HG03571 (cell line): ENCODE measurements at regions not wholly inside any gene's neighbourhood (a gene's known extent, or its start where the extent isn't known, plus 50 kb on each side); places are given as distances from the start of the nearest gene placed in this dataset.
"Not testable (repeated sequence)": the region's sequence is repeated elsewhere in the genome, so short reads cannot be mapped to it uniquely, and the experiment has no call there.

ENCODE experiments used
- ATAC-seq: cut with Tn5 transposase; IDR thresholded peaks from one replicate; pipeline ENCODE4 v1.9.1; 2021; ENCODE audit not compliant: unreplicated experiment

DNA sequence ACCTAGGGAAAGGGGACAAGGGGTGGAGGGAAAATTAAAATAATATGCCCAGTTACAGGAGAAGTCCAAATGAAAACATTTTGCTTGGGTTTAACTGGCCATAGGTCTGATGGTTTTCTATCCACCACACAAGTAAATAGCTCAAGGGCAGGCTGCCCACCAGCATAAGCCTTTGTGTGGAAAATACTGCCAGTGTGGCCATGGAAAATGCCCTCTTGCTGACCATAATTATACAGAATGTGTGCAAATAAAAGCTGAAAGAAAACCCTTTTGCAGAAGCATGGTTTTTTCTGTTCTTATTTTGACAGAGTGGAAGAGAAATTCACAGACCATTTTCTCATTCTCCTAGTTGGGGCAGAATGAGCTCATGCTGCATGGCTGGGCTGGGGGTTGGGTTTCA is 111.3 kb upstream of the SIX2 start:
- no peak for ATAC-seq

DNA sequence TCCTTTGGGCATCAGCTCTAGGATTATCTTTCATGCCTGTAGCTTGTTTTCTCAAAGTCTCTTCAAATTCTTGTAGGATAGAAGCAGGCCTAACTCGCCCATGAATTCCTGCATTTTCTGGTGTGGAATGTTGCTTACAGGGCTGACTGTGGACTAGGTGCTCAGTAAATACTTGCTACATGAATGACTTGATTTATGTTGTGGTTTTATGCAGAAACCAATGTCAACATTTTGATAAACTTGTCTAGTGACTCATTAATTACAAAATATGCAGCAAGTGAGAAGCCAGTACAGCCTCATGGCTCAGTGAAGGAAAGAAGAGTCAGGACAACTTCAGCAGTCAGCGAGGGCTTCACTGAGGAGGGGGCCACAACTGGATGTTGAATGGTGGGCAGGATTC is 110.6 kb upstream of the SIX2 start:
- no peak for ATAC-seq

DNA sequence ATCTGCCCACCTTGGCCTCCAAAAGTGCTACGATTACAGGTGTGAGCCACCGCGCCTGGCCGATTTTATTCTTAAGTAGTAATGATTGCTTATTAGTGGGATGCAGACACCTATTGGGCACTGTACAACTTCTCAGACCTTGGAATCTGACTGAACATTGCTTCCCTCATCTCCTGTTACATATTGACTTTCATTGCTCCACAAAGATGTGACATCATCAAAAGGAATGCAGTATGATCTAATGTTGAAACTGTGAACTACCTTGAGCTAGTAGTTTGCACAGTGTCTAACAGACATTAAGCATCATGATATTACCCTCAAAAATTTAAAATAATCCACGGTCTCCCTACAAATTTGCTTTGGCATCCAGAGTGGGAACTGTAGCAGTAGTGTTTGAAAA is 109.8 kb upstream of the SIX2 start:
- no peak for ATAC-seq

DNA sequence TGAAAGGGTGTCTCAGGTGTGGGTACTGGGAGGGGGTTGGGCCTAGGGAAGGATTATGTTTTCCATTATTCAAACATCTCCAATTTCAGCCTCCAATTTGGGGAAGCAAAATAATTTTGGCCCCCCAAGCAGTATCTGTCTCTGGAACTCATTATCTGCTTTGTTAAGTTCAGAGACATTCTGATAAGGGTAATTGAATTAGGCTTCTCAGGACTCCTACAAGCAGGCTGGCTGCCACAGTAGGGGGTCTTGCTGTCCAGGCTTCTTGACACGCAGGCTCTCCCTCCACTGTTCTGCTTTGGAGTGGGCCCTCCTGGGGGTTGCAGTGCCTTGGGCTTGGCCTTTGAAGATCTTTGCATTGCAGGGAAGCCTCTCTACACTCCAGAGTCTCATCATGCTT is 108.1 kb upstream of the SIX2 start:
- no peak for ATAC-seq

DNA sequence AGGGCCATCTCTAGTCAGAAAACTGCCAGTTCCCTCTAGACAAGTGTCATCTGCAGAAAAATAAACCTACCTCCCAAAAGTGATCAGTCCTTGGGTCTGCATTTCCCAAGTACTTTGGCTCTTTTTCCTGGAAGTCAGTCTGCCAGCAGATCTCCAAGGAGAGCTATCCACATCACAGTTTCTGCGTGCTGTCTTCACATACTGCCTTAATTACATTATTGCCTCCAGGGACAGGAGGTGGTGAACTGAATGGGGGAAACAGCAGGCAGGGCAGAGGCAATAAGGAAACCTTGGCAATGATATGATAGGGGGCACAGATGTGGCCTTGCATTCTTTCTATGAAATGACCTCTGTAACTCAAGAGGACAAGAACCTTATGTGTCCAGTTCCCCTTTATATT is 105.9 kb upstream of the SIX2 start:
- ATAC-seq: no peak

DNA sequence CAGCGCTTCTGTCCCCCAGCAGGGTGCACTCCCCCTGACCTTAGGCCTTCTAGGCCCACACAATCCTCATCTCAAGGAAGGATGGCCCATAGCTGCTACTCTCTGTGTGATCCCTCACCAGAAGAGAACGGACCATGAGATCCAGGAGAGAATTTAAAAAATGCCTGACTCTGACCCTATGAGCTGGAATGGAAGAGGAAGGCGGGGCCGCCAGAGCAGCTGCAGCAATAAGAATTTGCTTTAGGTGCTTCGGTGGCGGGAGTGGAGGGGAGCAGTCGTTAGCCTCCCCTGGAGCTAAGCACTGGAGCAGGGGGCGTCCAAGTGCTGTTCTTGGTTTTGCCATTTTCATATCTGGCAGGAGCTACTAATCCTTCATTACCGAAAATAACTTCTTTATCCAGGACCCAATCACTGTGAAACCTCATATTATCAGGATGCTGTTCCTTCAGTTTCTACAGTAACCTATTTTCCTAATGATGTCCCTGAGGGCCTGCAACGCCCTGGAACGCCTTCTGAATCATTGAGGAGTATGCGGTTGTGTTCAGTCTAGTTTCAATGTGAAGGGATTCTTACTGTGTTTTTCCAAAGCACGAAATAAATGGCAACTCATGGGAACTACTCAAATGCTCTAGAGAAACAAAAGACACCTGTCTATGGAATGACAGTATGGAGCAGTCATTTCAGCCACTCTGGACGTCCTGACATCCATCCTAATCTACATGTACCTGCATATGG is 105.1 kb upstream of the SIX2 start:
- ATAC-seq: no peak

DNA sequence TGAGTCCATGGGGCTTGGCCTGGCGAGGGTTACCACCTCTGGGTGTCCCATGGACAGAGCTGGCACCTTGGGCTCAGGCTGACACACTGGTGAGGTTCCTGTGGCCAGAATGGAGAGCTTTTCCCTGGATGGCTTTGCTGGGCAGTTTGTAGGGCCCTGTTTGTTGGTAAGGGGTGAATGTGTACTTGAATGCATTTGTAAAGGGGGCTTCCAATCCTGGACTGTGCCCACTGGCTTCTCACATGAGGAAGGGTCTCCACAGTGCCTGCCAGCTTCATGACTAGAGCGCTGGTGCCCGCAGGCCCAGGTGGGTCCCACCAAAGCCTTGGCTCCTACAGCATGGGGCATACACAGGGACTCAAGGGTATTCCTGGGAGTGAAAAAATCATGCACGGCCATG is 103.5 kb upstream of the SIX2 start:
- no peak for ATAC-seq

DNA sequence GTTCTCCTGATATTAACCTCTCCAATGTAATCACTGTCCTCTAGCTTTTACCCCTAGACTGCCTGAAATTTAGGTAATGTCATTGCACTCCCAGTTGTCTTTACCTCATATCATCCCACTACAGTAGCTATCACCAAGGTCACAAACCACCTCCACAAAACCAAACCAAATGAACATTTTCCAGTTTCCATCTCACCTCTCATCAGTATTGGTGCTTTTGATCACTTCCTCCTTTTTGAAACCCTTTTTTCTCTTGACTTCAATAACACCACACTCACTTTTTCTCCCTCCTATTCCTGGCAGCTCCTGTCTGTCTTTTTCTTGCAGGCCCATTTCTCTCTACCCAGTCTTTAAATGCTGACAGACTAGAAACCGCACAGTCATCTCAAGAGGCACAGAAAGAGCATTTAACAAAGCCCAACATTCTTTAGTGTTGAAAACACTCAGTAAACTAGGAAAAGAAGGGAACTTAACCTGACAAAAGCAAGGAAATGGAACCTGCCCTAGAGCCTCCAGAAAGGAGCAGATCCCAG is 95.9 kb upstream of the SIX2 start:
- ATAC-seq: no peak

DNA sequence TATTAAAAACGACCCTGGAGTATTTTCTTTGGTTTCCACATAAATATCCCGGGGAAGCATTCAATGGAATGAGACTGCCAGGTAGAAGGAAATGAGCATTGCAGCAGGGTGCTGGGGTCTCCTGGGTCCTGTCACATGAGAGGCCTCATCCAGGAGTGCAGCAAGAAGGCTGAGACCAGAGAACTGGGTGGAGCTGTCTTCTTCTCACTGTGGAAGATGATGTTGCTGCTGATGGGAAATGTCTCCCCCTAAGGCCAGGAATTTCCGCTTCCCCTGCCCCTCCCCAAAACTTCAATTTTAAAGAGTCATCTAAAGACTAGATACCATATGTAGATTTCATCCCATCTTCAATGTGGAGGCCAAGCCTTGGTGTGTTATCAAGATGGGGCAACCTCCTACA is 95.2 kb upstream of the SIX2 start:
- no peak for ATAC-seq

DNA sequence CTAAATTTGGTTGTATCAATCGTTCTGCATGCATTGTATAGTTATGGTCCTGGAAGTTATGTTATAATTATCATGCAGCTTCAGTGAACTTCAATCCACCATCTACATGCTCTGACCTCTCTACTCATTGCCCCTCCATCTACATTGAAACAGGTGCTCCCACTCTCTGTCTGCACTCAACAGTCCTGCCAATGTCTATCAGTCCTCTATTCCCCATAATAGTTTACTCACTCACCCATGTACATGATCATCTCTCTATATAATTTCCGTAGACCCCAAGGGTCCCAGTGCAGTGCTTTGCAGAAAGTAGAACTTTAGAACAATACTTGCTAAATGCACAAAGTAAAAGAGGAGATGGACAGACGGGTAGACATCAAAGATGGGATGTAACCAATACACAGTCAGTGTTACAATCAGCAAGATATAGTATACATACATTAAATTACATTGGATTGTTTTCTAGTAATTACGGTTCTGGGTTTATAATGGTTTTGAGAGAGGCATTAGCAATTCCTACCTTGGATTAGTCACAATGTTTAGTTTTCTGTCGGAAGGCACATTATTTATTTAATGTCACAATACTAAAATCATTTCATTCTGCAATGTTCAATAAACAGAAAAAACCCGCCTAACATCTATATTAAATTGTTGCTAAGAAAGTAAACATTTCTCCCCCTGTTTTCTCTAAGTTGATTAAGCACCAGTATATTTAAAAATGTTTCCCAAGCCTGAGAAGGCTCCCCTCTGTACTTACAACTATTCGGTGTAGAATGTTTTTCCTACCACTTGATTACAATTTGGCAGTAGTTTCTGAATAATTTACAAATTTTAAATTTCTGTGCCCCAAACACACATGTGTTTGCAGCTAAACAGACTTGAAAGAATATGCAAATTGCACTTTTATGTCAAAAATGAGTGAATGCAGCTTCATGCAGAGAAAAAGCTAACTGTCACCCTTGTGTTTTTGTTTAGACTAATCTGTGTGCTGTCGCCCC is 94.4 kb upstream of the SIX2 start:
- ATAC-seq: no peak

DNA sequence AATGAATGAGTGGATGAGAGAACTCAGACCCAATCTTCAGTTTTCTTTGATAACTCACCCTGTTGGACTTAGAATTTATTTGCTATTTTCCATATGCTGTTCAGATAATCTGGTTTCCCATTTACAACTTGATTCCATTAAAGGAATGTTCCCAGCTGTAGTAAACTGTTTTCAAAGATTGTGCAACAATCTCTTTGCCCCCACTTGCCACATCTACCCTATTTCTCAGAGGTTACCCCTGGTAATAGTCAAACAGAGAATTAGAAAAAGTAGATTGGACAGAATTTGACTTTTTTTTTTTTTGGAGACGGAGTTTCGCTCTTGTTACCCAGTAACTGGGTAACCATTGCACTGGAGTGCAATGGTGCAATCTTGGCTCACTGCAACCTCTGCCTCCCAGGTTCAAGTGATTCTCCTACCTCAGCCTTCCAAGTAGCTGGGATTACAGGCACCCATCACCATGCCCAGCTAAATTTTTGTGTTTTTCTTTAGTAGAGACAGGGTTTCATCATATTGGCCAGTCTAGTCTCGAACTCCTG is 93.4 kb upstream of the SIX2 start:
- ATAC-seq: no peak

DNA sequence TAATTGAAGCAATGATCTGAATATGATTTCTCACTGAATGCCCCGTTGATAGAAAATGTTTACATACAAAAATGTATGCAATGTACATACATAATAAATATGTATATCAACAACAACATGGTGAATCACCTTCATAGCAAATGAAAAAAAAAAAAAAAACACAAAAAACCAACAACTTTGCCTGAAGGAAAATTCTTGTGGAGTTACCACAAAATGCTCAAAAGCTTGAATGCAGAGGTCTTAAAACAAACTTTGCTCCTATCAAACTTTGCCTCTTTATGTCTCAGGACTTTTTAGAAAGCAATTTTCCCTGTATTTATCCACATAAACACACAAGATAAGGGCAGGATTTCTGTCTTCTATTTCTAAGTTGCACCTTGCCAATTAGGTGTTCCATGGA is 92.9 kb upstream of the SIX2 start:
- ATAC-seq: no peak

DNA sequence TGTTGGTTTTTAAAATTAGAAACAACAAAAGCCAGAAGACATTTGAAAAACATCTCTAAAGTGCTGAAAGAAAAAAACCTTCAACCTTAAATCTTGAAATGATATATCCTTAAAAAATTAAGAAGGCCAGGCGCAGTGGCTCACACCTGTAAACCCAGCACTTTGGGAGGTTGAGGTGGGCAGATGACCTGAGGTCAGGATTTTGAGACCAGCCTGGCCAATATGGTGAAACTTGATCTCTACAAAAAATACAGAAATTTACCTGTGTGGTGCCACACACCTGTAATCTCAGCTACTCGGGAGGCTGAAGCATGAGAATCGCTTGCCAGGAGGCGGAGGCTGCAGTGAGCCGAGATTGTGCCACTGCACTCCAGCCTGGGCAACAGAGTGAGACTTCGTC is 87.7 kb upstream of the SIX2 start:
- no peak for ATAC-seq

DNA sequence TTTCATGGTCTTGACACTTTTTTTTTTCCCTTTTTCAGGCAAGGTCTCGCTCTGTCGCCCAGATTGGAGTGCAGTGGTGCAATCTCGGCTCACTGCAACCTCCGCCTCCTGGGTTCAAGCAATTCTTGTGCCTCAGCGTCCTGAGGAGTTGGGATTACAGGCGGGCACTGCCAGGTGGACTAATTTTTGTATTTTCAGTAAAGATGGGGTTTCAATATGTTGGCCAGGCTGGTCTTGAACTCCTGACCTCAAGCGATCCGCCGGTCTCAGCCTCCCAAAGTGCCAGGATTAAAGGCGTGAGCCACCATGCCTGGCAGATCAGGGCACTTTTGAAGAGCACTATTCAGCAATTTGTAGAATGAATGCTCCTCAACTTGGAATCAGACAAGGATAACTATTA is 86.8 kb upstream of the SIX2 start:
- not testable (repeated sequence) for ATAC-seq

DNA sequence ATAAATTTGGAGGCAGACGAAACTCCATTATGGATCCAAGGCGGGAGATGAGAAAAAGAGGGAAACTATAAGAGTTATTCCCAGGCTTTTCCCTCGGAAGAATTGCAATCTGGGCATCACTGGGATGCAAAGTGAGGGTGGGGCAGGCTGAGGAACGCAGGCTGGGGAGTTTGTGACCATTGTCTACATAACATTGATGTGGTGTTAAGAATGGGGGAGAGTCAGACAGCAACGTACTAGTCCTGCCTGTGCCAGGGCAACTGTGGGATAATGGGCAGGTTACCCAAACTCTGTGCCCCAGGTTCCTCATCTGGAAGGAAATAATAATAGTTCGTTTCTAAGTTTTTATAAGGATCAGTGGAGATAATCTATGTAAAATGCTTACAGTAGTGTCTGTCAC is 84.4 kb upstream of the SIX2 start:
- no peak for ATAC-seq

DNA sequence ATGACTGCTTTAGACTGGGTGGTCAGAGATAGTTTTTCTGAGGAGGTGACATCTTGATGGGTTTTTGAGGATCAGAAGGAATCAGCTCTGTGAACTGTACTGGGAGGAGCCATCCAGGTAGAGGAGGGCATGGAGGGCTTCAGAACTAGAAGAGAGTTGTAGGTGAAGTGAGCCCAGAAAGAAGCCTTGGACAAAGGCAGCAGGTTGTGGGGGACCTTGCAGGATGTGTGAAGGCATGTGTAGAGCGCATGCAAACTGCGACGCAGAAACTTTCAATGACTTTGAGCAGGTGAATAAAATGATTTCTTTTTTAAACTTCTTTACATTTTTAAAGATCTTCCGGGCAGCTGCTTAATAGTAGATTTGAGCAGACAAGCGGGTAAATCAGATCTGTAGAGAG is 83.9 kb upstream of the SIX2 start:
- no peak for ATAC-seq

DNA sequence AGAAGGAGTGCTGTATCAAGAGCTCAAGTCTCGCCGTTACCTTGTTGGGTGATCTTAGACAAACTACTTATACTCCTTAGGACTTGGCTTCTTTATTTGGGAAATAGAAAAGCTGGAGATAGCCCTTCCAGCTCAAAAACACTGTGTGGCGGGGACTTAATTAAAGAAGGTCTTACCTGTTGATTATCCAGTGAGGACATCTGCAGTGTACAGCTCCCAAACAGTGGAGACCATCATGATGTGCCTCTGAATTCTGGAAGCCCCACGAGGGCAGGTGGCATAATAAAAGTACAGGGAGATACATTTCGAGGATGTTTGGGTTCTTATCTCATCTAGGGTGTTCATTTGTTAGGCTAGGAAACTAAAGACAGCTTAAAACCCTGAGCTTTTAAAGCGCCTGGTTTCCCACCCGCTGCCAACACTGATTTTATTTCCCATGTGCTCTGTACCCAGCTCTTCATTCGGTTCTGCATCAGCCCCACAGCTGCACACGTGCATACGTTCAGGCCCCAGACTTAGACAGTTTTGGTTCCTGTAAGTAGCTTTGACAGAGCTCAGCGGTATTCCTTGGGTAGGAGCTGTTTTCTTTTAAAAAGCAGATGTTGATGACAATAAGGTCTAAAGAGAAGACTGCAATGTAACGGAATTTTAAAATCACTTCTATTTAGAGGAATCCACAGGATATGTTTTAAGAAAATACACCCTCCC is 80.5 kb upstream of the SIX2 start:
- no peak for ATAC-seq

DNA sequence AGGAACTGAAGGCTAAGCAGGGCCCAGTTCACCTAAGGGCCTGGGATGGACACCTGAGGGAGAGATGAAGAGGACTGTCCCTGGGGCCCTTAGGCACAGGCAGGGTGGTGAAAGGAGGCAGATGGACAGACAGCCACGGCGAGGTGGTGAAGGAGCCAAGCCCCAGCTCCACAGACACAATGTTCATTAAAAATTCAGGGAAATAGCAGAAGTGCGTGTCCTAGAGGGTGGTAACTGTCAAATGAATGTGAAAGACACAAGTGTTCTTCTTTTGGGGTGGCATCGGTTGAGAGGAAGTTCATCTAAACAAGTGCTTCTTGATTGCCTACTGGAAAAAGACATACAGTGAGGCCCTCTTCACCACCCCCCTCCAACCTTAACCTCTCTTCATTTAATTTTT is 76.2 kb upstream of the SIX2 start:
- no peak for ATAC-seq

DNA sequence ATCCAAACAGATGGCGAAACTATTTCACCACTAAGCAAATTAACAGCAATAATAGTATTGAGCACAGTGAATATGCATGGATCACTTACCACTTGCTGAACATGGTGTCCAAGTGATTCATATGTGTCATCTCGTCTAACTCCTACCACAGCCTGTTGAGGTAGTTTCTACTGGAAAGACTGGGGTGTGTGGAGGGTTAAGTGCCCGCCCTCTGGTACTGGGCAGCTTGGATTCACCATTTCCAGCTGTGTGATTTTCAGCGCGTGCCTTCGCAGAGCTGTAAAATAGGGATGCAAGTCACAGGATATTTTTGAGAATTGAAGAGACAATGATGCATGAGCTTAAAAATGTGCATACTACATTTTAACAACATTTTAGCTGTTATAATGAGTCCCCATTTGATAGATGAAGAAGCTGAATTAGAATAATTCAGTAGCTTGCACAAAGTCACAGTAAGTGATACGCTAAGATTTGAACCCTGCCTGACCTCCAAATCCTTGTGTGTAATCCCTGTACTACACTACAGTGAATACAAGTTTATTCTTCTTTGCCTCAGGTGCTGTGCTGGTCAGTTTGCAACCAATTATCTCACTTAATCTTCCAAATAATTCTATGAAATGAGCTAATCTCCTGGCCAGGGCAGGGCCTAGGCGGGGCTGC is 75.2 kb upstream of the SIX2 start:
- ATAC-seq: no peak

DNA sequence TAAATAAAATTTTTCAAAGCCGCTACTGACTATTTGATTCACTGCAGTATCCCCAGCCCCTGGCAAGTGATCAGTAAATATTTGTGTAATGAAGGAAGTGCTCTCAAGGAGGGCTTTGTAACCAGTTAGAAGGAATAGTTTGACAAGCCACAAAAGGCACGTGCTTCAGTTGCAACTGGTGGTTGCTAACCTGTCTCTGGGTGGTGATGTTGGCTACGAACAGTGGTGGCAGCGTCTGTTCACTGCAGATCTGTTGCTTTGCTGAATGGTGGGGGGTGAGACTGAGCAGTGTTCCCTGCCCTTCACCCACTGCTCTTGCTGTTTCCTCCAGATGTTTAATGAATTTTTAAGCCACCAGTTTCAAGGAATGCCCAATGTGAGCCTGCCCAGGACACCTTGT is 73.9 kb upstream of the SIX2 start:
- ATAC-seq: no peak

DNA sequence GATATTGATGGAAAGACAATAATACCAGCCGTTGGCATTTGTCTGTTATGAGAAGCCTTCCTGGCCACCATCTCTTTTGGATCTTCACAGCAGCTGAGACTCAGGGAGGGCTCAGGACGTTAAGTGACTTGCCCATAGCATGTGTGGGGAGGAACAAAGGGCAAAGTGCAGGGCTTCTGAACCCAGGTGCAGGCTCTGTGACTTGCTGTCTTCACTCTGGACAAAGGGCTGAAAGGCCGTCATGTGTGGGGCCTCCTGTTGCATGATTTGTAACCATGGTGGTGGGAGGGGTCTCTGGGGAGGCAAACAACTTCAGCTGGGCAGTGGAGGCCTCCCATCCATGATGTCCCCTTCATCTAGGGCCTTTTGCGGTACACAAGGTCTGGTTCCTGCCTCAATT is 65.5 kb upstream of the SIX2 start:
- ATAC-seq: no peak
